ENCODE measurements at regions not wholly inside any gene's neighbourhood (a gene's known extent, or its start where the extent isn't known, plus 50 kb on each side); places are given as distances from the start of the nearest gene placed in this dataset.

- no peak for TF ChIP-seq ZFP3 (CRISPR knock-in tag; IDR thresholded peaks at IDR 0.05)
- no peak for TF ChIP-seq RARB (CRISPR knock-in tag; IDR thresholded peaks at IDR 0.05)
- no peak for TF ChIP-seq TSHZ2 (CRISPR knock-in tag; IDR thresholded peaks at IDR 0.05)
- TF ChIP-seq CREB5 (CRISPR knock-in tag; IDR thresholded peaks at IDR 0.05; ENCODE audit: low read depth) = no peak
- no peak for TF ChIP-seq ZC3H10 (CRISPR knock-in tag; IDR thresholded peaks at IDR 0.05)
- TF ChIP-seq PATZ1 (CRISPR knock-in tag; IDR thresholded peaks at IDR 0.05; ENCODE audit: borderline replicate concordance) = no peak
- TF ChIP-seq CSDC2 (CRISPR knock-in tag; IDR thresholded peaks at IDR 0.05) = no peak
- no peak for TF ChIP-seq ARNTL (CRISPR knock-in tag; IDR thresholded peaks at IDR 0.05; ENCODE audit: borderline replicate concordance, low read depth)
Observed at GRCh38 chrX:953879-954482, 258.5 kb downstream of the CRLF2 start.
